ENCODE measurements at regions not wholly inside any gene's neighbourhood (a gene's known extent, or its start where the extent isn't known, plus 50 kb on each side); places are given as distances from the start of the nearest gene placed in this dataset.
"Not testable (repeated sequence)": the region's sequence is repeated elsewhere in the genome, so short reads cannot be mapped to it uniquely, and the experiment has no call there.

DNA sequence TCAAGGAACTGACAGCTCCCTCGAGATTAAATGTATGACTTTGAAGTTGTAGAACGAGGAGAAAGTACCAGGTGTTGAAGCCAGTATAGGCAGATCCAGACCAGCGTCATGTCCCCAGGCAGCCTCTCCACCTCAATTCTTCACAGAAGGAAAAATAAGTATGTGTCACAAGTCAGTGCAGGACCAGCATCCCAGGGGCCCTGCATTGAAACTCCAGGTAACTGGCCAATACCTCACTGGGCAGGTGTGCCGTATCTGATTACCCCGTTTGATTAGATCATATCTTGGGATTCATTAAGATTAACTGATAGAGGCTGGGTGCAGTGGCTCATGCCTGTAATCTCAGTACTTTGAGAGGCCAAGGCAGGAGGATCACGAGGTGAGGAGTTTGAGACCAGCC, 466.7 kb upstream of the B3GAT1 start:
- no peak for DNase-seq (ENCODE audit: low read depth in 2 of 2)

DNA sequence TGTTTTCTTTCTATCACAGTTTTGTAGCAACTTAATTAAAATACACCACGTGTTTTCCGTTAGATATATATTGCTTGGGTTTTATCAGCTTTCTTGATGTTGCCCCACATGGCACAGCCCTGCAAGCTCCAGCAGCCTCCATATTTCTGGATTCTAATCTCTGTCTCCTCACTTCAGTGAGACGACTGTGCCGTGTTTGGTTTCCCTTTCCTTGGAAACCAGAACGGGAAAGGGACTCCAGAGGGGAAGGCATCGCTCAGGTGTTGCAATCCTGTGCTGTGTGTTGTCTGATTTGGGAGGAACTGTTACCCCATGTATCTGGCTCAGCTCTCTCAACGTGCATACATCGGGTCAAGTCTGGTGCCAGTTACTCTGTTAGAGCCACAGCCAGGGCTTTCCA, 464.2 kb upstream of the B3GAT1 start:
- no peak for DNase-seq (ENCODE audit: low read depth in 2 of 2)

DNA sequence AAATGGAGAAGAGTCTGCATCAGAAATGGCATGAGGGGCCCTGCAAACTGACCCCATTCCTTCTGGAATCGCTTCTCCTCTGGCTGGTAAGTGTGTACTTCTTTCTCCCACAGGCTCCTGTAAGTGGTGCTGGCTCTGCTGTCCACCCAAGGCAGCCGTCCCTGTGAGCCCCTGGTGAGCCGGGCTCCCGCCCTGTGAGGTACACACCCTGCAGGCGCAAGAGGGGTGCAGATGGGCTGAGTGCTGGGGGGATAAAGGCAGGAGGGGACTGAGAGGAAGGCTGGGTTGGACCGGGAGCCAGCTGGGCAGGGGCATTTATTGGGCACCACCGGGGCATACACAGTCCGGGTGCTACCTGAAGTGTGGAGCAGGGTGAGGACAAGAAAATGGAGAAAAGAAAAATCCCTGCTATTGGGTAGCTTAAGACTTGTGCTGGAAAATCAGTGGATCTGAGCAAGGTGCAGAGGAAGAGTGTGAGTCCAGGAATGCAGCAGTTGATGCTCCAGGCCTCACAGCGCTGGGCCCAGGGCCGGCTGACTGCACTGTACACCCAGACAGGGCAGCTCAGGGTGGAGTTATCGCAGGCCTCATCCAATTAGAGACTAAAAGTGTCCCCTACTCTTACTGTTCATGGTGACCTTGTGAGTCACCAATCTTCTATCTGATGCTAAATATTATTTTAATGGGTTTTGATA, 455.1 kb upstream of the B3GAT1 start:
- no peak for DNase-seq (ENCODE audit: low read depth in 2 of 2)

DNA sequence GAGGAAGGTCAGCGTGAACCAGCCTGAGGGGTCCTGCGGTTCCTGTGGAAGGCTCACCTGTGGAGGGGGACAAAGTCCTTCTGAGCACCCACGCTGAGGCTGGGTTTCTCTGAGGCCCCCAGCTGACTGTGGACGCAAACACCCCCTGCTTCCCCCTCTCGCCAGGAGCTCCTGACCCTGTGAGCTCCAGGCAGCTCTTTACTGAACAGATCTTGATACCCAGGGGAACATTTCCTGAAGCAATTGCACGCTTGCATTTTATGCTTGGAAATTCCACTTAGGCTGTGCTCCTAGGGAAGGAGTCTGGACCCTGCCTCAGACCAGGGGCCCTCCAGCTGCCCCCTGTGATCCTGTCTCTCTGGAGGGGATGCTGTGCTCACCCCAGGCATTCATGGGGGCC, 454.2 kb upstream of the B3GAT1 start:
- DNase-seq (ENCODE audit: low read depth in 2 of 2), result no peak

DNA sequence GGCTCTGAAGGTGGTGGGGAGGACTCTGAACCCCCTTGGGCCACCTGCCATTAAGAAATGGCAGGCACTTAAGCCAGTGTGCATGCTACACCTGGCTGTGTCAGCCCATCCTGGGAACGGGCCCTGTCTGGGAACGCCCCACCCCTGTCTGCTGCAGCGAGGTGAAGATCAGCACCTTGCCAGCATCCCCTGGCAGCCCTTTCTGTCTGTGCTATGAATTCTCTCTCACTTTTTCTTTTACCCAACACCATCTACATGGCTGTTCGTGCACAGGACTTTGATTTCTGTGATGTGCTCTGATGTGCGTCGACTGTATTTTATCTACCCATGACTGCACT, 452.9 kb upstream of the B3GAT1 start:
- no peak for DNase-seq (ENCODE audit: low read depth in 2 of 2)

DNA sequence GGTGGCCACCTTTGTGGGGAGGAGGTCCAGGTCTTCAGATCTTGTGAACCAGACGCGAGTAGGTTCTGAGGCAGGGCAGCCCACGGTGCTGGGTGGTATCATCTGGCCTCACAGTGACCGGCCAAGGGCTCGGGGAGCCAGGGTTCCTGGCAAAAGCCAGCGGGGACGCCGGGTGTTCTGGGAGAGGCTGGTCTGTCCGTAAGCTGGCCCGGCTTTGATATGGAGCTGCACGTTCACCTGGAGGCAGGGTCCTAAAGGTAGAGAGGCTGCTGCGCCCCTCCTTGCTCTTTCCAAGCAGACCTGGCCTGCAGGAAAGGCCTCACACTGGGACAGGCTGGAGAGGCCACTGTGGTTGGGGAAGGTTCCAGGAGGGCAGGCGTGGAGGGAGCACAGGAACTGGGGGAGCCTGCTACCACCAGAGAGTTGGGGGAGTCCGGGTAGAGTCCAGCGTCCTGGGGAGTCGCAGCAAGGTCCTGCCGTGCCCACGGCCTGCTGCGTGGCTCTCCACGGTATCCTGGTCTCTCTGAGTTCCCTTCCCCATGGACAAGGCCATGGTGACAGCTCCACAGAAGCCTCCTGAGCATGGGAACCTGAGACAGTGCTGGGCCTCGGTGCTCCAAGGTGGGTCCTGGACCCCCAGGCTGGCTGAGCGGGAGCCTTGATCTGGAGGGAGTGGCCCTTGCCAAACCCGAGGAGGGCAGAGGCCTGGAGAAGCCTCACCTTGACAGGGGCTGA, 452.4 kb upstream of the B3GAT1 start:
- no peak for DNase-seq (ENCODE audit: low read depth in 2 of 2)

DNA sequence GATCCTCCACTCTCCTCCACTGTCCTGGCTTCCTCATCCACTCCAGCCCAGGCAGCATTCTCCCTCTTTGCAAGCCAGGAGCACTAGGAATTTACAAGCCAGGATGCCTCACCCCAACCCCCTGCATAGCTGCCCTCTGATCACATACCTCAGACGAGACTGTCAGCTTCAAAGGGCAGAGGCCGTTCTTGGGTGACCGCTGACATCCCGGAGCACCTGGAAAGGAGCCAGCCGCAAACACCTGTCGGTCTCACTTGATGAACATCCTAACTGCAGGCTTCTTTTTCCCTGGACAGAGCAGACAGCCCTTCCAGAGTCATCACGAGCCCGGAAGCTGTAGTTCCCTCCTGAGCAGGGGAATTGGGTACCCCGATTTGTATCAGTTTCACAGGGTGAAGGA, 451.3 kb upstream of the B3GAT1 start:
- no peak for DNase-seq (ENCODE audit: low read depth in 2 of 2)

DNA sequence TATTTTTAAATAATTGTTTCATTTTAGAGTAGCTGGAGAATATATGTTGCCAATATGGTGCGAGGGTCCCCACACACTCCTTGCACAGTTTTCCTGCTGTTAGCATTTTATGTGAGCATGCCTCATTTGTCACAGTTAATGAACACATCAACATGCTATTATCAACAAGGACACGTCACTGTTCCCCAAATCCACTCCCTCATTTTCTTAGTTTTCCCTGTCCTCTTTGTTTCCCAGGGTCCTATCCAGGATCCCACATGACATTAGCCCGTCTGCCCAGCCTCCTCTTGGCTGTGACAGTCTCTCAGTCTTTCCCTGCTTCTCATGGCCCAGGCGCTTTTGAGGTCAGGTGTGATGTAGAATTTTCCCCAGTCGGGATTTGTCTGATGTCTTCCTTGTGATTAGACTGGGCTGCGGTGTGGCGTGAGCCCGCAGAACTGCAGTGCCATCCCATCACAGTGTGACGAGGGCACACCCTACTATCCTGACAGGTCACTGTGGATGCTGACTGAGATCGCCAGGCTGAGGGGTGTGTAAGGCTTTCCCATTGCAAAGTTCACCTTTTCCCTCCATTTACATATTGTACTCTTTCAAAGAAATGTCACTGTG, 450.6 kb upstream of the B3GAT1 start:
- no peak for DNase-seq (ENCODE audit: low read depth in 2 of 2)

DNA sequence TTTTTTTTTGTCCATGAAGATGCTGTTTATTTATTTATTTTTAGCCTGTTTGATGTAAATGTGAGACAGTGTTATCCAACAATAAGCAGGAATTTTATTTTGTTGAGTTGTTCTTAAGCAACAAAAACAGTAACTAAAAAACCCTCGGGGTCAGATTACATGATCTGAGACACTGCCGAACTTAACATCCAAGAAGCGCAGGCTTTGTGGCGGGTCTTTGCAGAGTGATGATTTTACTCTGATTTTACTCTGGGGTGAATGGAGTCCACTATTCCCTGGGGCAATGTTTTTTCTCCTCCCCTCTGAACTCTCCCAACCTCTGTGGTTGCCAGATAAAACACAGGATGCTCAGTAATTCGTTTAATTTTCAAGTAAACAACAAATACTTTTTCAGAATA, 450.1 kb upstream of the B3GAT1 start:
- DNase-seq (ENCODE audit: low read depth in 2 of 2), result no peak

DNA sequence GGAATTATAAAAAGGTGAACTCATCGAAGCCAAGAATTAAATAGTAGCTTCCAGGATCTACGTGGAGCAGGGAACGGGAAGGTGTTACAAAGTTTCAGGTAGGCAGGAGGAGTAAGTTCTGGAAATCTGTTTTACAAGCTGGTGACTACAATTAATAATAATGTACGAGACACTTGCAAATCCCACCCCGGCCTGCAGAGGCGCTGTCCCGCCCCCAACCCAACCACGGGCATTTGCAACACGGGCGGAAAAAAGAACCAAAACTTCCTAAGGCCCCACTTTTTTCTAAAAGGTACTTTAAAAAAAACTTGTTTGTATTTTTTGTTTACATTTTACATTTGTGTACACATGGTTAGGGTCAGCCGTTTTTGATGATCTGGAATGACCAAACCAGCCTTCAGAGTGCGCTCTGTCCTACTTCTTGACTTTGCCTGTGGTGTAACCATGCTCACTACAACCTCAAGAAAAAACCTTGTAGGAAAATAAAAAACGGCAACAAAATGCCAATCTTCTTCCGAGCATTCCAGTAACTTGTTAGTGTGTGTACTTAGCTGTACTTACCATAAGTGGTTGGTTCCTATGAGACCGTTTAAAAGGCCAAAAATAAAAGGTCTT, 449.6 kb upstream of the B3GAT1 start:
- no peak for DNase-seq (ENCODE audit: low read depth in 2 of 2)

DNA sequence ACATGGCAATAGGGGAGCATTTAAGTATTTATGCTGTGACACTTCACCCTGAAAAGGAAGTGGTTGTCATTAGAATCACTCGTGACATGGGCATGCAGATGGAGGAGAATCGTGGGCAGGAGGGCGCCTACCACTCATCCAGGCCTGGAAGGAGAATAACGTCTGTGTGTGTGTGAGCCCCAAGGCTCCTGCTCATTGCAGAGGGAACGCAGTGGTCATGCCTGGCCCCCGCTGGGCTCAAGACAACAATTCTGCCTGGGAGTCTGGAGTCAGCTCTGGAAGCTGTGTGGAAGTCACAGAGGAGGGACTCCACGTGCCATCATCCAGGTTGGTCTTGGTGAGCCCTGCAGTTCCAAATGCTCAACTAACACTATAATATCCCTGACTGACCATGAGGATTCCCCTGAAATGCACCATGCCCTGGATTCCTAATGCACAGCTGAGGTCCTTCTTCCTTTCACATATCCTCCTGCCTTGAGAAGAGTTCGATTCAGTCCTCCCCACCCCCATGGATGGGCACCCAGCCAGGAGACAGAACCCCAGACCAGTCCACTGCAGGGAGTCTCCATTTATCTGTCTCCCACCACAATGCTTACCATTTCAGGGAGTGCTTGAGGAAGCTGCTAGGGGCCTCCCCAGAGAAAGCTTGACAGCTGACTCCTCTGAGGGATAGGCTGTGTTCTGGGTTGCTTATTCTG, 446.9 kb upstream of the B3GAT1 start:
- no peak for DNase-seq (ENCODE audit: low read depth in 2 of 2)

DNA sequence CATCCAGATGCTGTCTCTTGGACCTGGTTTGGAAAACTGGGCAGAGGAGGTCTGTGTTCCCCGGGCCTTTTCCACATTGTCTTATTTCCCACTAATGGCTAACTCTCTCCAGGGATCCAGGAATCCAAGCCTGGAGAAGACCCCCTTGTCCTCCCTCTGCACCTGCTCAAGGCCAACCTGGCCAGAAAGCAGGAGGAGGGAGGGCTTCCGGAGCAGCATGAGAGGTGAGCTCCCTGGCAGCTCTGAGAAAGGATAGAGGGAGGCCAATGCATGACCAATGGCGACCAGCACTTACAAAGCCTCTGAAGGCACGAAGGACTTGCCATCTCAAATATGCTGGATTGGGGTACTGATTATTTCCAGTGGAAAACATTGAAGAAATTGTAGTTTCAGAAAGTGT, 445.0 kb upstream of the B3GAT1 start:
- no peak for DNase-seq (ENCODE audit: low read depth in 2 of 2)

DNA sequence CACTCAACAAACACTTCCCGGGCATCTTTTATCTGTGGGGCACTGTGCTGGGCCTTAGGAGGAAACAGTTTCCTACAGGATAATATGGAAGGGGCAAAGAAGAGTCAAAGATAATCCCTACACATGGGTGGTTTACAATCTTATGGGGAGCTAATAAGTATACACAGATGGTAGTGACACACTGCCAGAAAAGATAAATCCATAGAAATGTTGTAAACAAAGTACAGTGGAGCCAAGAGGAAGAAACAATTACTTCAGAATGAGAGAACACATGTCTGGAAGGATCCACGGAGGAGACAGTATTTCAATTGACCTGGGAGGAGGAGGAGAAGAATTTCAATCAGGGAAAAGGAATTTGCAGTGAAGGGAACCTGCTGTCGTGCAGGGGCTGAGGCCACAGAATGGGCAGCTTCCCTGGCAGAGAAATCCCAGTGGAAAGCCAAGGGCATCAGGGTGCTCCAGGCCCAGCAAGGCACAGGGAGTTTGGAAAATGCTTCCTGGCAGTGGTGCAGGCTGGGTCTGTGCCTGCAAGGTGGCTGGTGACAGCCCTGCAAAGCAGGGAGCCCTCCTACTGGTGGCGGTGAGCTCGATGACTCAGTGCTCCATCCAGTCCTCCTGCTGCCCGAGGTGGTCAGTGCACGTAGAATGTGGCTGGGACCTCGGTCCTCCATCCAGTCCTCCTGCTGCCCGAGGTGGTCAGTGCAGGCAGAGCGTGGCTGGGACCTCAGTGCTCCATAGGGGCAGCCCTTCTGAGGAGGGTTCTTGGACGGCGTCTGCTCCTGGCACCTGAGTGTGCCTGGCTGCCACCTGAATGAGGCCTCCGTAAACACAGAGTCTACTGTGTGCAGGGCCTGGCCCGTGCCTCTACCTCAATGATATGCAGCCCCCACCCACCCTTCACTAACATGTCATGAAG, 444.3 kb upstream of the B3GAT1 start:
- no peak for DNase-seq (ENCODE audit: low read depth in 2 of 2)

DNA sequence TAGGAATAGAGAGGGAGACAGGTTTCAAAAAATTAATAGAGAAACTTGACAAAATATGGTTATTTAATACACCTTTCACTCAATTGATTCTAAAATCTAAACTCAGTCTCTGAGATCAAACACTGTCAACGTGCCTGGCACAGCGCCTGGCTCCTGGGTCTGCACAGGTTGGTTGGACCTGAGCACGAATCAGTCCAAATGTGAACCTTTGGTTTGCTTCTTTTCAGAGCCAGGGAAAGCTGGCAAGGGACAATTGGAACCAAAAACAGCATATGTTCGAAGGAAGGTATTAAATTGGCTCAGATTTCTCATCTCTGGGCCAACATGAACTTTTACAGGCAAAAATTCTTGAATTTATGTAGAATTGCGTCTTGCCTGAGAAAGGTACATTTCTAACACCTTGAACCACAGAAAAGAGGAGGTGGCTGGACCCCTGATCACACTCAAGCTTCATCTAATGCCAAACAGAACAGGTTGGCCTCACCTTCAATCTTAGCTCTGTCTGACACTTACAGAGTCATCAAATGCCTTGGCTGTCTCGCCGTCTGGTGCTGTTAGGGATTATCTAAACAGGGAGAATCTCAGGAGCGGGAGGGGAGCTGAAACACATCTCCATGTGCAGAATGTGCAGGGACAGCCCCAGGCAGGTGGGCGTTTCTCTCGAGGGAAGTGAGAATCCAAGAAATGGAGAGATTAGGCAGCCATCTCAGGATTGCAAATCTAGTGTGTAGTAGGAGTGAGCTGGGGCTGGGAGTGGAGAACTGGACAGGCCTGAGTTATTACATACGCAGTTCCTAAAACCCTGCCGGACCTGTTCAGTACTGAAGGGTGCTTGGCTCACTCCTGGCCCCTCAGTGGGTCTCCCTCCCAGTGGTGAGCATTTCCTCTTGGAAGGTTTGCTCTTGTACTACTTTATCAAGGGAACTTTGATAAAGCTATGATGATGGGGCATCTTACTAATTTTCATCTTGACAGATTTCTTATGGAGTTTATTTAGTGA, 442.2 kb upstream of the B3GAT1 start:
- no peak for DNase-seq (ENCODE audit: low read depth in 2 of 2)

DNA sequence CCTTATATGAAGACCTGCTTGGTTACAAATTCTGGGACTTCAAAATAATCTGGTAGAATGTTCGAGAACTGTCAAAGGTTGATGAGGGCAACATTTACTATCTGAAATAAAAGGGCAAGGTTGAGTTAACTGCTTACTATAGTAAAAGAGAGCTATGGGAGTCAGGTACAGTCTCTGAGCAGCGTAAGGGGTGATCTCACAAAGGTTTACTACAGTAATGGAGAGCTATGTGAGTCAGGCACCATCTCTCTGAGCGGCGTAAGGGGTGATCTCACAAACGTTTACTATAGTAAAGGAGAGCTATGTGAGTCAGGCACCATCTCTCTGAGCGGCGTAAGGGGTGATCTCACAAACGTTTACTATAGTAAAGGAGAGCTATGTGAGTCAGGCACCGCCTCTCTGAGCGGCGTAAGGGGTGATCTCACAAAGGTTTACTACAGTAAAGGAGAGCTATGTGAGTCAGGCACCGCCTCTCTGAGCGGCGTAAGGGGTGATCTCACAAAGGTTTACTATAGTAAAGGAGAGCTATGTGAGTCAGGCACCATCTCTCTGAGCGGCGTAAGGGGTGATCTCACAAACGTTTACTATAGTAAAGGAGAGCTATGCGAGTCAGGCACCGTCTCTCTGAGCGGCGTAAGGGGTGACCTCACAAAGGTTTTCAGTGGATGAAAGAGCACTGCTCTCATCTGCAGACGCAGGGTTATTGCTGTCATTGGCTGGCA, 439.6 kb upstream of the B3GAT1 start:
- not testable (repeated sequence) for DNase-seq (ENCODE audit: low read depth in 2 of 2)

DNA sequence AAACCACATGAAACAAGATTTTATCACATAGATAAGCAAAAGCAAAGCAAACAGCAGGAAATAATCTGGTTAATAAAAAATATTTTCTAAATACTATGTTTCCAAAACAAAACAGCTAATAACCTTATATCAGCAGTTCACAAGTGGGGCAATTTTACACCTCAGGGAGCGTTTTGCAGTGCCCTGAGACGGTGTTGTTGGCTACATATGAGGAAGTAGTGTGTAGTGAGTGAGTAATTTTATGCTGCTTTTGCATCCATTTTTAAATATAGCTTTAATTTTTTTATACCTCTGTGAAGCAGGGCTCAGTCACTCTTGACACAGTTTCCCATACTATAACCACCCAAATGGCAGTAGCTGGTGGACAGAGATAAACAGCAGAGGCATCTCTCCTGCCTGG, 438.5 kb upstream of the B3GAT1 start:
- DNase-seq (ENCODE audit: low read depth in 2 of 2), result no peak

DNA sequence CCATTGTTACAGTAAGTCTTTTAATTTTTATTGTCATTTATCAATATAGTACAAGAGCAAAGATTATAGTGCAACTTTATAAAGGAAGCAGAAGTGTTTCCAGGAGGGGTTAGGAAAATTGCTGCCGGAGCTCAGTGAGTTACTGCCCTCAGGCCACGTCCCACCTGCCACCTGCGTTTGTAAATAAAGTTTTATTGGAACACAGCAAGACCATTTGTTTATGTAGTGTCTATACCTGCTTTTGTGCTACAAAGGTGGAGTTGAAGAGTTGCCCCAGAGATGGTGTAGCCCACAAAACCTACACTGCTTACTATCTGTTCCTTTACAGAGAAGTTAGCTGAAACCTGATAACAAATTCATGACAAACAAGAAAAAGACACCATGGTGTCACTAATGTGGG, 437.8 kb upstream of the B3GAT1 start:
- no peak for DNase-seq (ENCODE audit: low read depth in 2 of 2)

DNA sequence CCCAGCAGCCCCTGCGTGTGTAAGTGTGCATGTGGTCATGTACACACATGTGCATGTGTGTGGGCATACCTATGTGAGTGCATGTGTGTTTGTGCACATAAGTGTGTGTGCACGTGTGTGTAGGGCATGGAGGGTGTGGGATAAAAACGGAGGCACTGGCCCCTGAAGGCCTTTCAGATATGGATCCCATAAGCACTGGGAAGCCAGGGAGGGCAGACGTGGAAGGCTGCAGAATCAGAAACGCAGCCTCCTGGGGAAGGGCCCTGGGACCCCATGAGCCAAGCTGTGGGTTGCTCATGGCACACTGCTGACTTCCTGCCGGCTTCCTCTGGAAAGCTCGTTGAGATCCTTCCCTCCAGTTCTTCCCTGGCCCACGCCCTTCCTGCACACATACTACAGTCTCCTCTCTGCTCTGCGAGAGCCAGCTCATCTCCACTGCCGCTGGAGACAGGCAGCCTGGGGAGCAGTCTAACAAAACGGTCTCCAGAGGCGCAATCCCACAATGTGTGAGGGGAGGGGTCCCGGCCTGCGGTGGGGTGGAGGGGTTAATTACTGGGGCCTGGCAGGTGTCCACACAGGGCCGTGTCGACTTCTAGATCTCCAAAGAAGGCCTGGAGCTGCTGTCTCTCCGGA, 435.2 kb upstream of the B3GAT1 start:
- no peak for DNase-seq (ENCODE audit: low read depth in 2 of 2)

Measured in stimulated activated CD4-positive, alpha-beta T cell treated with anti-CD3 and anti-CD28 coated beads, Interleukin-1b, Interleukin-23, amount 100 ng/mL, for 4 hours (primary cell).